H1 (cell line): ENCODE measurements at regions not wholly inside any gene's neighbourhood (a gene's known extent, or its start where the extent isn't known, plus 50 kb on each side); places are given as distances from the start of the nearest gene placed in this dataset.

Experiments
- BCL11A ChIP-seq, 2 experiments: IDR thresholded peaks; one replicate each; pipeline ENCODE4 v1.6.1; 2011; ENCODE audit warnings: low read depth in 2 of 2, low read length in 2 of 2, mild to moderate bottlenecking in 2 of 2
- FOSL1 ChIP-seq: IDR thresholded peaks from 2 replicates; pipeline ENCODE4 v1.6.1; 2011; ENCODE audit warnings: mild to moderate bottlenecking, low read depth, low read length, moderate library complexity; ENCODE audit not compliant: insufficient read depth
- JUND ChIP-seq: IDR thresholded peaks from 2 replicates; pipeline ENCODE4 v1.6.1; 2011; ENCODE audit warnings: mild to moderate bottlenecking, improper control_type of control experiment, low read length
- RNF2 ChIP-seq: fragments of 200-900, 300-1000 bp; sonication (generic); IDR thresholded peaks from 2 replicates; pipeline ENCODE4 v1.7.1; 2016; ENCODE audit warnings: borderline replicate concordance, low read depth, mild to moderate bottlenecking, antibody characterized with exemption, low read length; ENCODE audit not compliant: poor library complexity, severe bottlenecking; ENCODE audit errors: missing control alignments
- SRF ChIP-seq: IDR thresholded peaks from 2 replicates; pipeline ENCODE4 v1.6.1; 2011; ENCODE audit warnings: mild to moderate bottlenecking, low read depth, low read length, moderate library complexity
- SUZ12 ChIP-seq: fragments of 200-600 bp; sonication (generic); IDR thresholded peaks from 2 replicates; pipeline ENCODE4 v1.6.1; 2012; ENCODE audit warnings: mild to moderate bottlenecking, inconsistent platforms, low read length, moderate library complexity, mixed read lengths
- TAF7 ChIP-seq: optimal IDR thresholded peaks from 2 replicates; pipeline ENCODE3; 2011; ENCODE audit warnings: low read depth, mild to moderate bottlenecking, inconsistent platforms, low read length, moderate library complexity, borderline replicate concordance
- TF ChIP-seq, protein P1 (sequence below): fragments of 300-600 bp; sonication (generic); IDR thresholded peaks from 2 replicates; pipeline ENCODE4 v1.7.1; 2012; ENCODE audit warnings: low read length, moderate library complexity, mild to moderate bottlenecking, inconsistent platforms; ENCODE audit not compliant: insufficient replicate concordance
- TF ChIP-seq, protein P2 (sequence below), 3 experiments: IDR thresholded peaks; 1 replicate in 2 of 3; 2 replicates in 1 of 3; pipeline versions ENCODE4 v1.5.1 to v1.6.1; 2011; ENCODE audit warnings: low read length in 3 of 3, mild to moderate bottlenecking in 3 of 3, inconsistent platforms in 2 of 3, low read depth in 1 of 3, moderate library complexity in 1 of 3; ENCODE audit not compliant: insufficient read depth in 1 of 3; ENCODE audit errors: control extremely low read depth in 1 of 3

DNA sequence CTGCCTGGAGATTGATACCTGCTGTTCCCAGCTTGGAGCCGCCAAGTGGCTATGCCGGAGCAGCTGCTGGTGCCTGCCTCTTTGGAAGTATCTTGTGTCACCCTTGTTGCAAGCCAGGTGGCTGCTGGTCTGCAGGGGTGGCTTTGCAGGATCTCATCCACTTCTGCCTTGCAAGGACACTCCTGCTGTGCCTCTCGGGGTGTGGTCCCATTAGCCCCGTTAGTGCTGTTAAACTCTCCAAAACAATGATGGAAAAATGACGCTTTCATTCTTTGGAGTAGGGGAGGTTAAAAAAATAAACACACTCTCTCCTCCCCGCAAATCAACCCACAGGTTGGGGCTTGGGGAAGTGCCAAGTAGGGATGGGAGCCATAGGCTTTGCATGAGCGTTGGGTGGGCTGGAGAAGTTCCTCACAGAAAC, 352.8 kb downstream of the RNF144A start (continued):
- TF ChIP-seq, protein P1, sequence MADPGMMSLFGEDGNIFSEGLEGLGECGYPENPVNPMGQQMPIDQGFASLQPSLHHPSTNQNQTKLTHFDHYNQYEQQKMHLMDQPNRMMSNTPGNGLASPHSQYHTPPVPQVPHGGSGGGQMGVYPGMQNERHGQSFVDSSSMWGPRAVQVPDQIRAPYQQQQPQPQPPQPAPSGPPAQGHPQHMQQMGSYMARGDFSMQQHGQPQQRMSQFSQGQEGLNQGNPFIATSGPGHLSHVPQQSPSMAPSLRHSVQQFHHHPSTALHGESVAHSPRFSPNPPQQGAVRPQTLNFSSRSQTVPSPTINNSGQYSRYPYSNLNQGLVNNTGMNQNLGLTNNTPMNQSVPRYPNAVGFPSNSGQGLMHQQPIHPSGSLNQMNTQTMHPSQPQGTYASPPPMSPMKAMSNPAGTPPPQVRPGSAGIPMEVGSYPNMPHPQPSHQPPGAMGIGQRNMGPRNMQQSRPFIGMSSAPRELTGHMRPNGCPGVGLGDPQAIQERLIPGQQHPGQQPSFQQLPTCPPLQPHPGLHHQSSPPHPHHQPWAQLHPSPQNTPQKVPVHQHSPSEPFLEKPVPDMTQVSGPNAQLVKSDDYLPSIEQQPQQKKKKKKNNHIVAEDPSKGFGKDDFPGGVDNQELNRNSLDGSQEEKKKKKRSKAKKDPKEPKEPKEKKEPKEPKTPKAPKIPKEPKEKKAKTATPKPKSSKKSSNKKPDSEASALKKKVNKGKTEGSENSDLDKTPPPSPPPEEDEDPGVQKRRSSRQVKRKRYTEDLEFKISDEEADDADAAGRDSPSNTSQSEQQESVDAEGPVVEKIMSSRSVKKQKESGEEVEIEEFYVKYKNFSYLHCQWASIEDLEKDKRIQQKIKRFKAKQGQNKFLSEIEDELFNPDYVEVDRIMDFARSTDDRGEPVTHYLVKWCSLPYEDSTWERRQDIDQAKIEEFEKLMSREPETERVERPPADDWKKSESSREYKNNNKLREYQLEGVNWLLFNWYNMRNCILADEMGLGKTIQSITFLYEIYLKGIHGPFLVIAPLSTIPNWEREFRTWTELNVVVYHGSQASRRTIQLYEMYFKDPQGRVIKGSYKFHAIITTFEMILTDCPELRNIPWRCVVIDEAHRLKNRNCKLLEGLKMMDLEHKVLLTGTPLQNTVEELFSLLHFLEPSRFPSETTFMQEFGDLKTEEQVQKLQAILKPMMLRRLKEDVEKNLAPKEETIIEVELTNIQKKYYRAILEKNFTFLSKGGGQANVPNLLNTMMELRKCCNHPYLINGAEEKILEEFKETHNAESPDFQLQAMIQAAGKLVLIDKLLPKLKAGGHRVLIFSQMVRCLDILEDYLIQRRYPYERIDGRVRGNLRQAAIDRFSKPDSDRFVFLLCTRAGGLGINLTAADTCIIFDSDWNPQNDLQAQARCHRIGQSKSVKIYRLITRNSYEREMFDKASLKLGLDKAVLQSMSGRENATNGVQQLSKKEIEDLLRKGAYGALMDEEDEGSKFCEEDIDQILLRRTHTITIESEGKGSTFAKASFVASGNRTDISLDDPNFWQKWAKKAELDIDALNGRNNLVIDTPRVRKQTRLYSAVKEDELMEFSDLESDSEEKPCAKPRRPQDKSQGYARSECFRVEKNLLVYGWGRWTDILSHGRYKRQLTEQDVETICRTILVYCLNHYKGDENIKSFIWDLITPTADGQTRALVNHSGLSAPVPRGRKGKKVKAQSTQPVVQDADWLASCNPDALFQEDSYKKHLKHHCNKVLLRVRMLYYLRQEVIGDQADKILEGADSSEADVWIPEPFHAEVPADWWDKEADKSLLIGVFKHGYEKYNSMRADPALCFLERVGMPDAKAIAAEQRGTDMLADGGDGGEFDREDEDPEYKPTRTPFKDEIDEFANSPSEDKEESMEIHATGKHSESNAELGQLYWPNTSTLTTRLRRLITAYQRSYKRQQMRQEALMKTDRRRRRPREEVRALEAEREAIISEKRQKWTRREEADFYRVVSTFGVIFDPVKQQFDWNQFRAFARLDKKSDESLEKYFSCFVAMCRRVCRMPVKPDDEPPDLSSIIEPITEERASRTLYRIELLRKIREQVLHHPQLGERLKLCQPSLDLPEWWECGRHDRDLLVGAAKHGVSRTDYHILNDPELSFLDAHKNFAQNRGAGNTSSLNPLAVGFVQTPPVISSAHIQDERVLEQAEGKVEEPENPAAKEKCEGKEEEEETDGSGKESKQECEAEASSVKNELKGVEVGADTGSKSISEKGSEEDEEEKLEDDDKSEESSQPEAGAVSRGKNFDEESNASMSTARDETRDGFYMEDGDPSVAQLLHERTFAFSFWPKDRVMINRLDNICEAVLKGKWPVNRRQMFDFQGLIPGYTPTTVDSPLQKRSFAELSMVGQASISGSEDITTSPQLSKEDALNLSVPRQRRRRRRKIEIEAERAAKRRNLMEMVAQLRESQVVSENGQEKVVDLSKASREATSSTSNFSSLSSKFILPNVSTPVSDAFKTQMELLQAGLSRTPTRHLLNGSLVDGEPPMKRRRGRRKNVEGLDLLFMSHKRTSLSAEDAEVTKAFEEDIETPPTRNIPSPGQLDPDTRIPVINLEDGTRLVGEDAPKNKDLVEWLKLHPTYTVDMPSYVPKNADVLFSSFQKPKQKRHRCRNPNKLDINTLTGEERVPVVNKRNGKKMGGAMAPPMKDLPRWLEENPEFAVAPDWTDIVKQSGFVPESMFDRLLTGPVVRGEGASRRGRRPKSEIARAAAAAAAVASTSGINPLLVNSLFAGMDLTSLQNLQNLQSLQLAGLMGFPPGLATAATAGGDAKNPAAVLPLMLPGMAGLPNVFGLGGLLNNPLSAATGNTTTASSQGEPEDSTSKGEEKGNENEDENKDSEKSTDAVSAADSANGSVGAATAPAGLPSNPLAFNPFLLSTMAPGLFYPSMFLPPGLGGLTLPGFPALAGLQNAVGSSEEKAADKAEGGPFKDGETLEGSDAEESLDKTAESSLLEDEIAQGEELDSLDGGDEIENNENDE: no peak
- TF ChIP-seq RNF2 (no peak), SUZ12 (no peak), TAF7 (no peak), FOSL1 (no peak), BCL11A (IDR thresholded peaks at IDR 0.05; ENCODE audit: low read depth in 2 of 2, low read length in 2 of 2) (no peak), JUND (no peak), SRF (no peak)
- TF ChIP-seq, protein P2, sequence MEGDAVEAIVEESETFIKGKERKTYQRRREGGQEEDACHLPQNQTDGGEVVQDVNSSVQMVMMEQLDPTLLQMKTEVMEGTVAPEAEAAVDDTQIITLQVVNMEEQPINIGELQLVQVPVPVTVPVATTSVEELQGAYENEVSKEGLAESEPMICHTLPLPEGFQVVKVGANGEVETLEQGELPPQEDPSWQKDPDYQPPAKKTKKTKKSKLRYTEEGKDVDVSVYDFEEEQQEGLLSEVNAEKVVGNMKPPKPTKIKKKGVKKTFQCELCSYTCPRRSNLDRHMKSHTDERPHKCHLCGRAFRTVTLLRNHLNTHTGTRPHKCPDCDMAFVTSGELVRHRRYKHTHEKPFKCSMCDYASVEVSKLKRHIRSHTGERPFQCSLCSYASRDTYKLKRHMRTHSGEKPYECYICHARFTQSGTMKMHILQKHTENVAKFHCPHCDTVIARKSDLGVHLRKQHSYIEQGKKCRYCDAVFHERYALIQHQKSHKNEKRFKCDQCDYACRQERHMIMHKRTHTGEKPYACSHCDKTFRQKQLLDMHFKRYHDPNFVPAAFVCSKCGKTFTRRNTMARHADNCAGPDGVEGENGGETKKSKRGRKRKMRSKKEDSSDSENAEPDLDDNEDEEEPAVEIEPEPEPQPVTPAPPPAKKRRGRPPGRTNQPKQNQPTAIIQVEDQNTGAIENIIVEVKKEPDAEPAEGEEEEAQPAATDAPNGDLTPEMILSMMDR (IDR thresholded peaks at IDR 0.05; ENCODE audit: control extremely low read depth in 1 of 3, insufficient read depth in 1 of 3, low read depth in 1 of 3, low read length in 3 of 3): no peak
